AG10803 (cell line): ENCODE measurements at regions not wholly inside any gene's neighbourhood (a gene's known extent, or its start where the extent isn't known, plus 50 kb on each side); places are given as distances from the start of the nearest gene placed in this dataset.

Experiments
- DNase-seq: peaks from one replicate; pipeline ENCODE4 v3.0.0; 2010; ENCODE audit warnings: low read depth
- H3K4me3 ChIP-seq: 2 replicates; pipeline ENCODE4 v1.5.1; 2011; ENCODE audit warnings: mild to moderate bottlenecking, low read length, control low read depth
- TF ChIP-seq, protein P1 (sequence below): conservative IDR thresholded peaks from 2 replicates; pipeline ENCODE4 v1.5.1; 2011; ENCODE audit warnings: mild to moderate bottlenecking, low read length, control low read depth, inconsistent platforms

DNA sequence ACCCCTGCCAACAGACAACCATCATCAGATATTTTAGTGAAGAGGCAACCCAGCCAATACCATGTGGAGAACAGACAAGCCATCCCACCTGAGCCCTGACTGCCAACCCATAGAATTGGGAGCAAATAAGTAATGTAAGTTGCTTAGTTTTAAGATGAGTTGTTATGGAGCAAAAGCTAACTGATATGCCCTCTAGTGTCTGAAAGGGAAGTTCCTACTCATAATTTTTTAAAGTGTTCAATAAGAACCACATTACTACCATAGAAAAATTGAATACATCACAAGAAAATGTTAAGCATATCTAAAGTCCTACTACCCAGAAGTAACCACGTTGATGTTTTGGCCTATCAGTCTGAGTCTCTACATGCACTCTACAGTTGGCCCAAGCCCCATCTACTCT lies 50.8 kb upstream of the SLC36A4 start:
- peak; percentile 11 for DNase-seq
- no peak overlapping the region for H3K4me3 ChIP-seq
- TF ChIP-seq, protein P1, sequence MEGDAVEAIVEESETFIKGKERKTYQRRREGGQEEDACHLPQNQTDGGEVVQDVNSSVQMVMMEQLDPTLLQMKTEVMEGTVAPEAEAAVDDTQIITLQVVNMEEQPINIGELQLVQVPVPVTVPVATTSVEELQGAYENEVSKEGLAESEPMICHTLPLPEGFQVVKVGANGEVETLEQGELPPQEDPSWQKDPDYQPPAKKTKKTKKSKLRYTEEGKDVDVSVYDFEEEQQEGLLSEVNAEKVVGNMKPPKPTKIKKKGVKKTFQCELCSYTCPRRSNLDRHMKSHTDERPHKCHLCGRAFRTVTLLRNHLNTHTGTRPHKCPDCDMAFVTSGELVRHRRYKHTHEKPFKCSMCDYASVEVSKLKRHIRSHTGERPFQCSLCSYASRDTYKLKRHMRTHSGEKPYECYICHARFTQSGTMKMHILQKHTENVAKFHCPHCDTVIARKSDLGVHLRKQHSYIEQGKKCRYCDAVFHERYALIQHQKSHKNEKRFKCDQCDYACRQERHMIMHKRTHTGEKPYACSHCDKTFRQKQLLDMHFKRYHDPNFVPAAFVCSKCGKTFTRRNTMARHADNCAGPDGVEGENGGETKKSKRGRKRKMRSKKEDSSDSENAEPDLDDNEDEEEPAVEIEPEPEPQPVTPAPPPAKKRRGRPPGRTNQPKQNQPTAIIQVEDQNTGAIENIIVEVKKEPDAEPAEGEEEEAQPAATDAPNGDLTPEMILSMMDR, result peak; percentile 44

DNA sequence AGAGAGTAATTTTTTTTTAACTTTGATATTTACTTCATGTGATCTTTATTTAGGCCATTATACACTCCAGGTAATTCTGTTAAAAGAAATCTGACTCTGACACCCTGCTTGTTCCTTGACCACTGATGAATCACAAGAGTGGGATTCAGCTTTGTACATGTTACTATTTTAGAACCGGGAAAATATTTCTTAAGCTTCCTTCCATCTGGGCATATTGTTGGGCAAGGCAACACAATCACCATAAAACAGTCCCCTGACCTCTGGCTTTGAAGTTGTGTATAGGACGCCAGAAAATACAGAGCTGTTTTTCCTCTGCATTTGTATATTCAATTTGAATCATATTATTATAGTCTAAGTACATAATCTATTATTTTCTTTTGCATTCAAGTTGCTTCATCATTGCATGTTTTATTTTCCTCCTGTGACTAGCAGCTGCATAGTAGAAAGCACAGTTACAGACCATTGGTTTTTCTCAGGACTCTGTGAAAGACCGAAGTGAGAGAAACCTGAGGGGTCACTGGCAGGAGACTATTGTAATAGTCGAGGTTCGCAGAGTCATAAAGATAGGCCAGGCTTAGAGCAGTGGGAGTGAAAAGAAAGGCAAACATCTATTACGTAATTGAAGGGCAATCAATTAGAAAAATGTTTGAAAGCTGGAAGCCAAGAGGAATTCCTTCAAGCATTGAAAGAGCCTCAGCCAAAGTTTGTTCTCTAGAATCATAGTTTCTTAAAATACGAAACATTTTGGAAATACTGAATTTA lies 51.8 kb upstream of the SLC36A4 start:
- DNase-seq, result peak; percentile 1

DNA sequence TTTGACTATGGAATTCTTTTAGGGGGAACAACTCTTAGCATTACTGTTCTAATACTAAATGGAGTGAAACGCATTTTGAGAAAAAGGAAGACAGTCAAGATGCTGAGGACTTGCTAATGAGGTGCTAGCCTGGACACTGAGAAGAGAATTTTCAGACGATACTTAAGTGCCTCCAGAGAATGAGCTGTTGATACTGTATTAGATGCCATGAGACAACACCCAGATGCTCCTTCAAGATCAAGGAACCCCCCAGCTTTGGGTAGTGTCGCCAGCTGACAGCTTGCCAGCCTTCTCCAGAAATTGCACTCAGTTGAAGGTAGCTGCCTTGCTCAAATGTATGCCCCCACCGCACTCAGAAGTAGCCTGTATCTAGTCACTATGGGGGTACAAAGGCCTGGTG lies 52.5 kb upstream of the SLC36A4 start:
- H3K4me3 ChIP-seq, result no peak overlapping the region
- TF ChIP-seq, protein P1, result no peak
- no peak for DNase-seq

More for the DNA sequence above, 51.8 kb upstream of the SLC36A4 start:
- TF ChIP-seq, protein P1, result no peak
- H3K4me3 ChIP-seq, result no peak overlapping the region

DNA sequence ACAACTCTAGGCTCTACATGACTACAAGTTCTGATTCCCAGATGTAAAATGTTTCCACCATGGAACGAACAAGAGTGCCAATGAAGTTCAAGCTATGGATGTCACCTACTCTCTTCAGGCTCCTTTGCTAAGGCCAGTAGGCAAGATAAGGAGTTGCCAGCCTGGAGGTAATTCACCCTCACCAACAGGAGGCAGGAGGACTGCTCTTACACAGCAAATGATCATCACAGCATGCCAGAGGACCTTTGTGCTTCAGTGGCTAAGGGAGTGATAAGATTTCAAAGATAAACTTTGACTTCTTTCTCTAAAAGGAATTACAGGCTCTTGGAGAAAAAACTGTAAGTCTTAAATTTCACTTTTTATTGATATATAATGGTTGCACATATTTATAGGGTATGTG lies 54.1 kb upstream of the SLC36A4 start:
- H3K4me3 ChIP-seq, result no peak overlapping the region
- TF ChIP-seq, protein P1, result no peak
- no peak for DNase-seq

DNA sequence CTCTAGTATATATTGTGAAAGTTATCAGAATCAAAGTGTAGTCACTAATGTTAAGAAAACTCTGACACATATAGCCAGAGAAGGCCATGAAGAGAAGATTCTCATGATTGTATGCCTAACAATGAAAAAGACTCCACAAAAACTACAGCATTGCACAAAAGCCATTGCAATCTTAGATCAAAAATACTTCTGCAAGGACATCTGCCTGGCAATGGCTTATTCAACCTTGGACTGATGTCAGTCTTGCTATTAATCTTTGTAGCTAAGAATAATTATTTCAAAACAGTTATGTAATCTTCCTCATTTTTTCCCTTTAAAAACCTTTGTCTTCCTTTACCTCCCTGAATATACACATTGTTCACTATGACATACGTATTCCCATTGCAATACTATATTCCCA lies 55.3 kb upstream of the SLC36A4 start:
- no peak overlapping the region for H3K4me3 ChIP-seq
- TF ChIP-seq, protein P1, result no peak
- no peak for DNase-seq

DNA sequence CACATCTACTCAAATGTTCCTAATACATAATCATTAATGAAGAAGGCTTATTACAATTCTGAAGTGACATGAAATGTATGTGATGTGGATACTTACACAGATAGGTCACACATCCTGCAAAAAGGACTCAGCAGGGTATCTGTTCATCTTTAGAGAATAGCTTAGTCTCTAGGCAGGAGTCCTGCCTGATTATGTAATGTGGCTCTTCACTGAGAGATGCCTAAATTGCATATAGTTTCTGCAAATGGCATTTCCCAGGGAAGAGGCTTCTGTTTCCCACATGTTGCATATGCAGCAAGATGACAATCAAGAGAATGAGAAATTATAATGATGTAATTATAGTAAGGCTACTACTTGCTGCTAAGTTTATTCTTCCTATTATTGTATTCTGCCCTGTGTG lies 58.8 kb upstream of the SLC36A4 start:
- DNase-seq, result no peak
- no peak overlapping the region for H3K4me3 ChIP-seq

DNA sequence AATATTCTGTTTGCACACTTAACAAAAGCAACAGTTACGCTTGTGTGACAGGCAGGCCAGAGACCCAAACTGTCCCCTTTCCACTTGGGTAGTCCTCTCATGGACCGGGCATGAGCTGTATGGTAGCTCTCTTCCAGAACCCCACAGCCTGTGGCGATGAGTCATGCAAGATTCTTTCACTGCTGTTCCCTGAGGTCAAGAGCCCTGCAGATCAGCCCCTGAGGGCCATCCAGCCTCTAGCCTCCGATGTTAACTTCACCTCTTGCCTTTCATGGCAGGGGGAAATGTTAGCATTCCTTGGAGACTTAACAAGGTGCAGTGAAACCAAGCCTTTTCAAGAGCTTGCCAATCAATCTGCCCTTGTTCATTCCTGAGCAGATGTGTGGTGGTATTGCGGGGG lies 63.2 kb upstream of the DEUP1 start:
- H3K4me3 ChIP-seq, result no peak overlapping the region
- TF ChIP-seq, protein P1, result no peak
- no peak for DNase-seq

More for the DNA sequence above, 58.8 kb upstream of the SLC36A4 start:
- TF ChIP-seq, protein P1, result no peak
